HG02763 (cell line): ENCODE measurements at regions not wholly inside any gene's neighbourhood (a gene's known extent, or its start where the extent isn't known, plus 50 kb on each side); places are given as distances from the start of the nearest gene placed in this dataset.

ENCODE experiments used
- ATAC-seq: cut with Tn5 transposase; IDR thresholded peaks from one replicate; pipeline ENCODE4 v1.9.1; 2021; ENCODE audit warnings: mild to moderate bottlenecking, moderate library complexity; ENCODE audit not compliant: unreplicated experiment

DNA sequence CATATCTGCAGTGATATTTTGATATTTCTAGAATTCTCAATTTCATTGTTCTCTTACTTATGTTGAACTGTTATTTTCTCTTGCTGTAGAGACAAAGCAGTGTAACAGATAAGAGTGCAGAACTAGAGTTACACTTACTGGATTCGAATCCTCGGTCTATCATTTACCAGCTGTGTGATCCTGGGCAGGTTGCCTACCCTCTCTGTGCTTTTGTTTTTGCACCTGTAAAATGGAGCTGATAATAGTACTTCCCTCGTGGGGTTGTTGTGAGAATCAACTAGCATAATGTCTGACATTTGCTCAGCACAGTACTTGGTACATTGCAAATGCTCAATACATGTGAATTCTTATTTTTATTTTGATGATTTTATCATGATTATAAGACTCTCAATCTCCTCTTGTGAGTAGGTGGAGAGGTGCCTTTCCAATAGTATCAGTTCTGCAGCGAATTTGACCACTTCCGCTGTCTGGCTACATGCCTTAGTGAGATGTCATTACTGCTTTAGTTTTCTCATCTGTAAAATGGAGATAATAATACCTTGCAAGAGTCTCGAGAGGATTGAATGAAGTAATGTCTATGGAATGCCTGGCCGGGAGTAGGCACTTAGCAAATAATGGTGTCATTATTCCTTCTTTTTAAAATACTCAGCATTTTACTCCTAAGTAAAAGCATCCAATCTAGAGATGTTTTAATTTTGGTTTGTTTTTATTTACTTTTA is 312.2 kb upstream of the MAF start:
- no peak for ATAC-seq

DNA sequence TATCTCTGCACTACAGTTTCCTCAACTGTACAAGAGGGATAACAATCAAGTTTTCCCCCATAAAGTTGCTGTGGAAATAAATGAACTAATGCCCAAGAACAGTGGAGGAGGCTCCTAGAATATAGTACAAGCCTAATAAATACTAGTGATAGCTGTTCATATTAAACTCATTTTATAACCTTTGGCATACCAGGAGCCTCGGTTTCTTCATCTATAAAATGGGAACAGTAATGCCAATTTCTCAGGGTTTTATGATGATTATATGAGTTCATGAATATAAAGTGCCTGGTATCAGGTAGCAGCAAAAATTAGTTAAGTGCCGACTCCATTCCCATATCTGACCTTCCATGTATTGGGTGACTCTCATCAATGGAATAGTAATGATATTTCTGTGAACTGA is 311.1 kb upstream of the MAF start:
- ATAC-seq = no peak

- ATAC-seq = no peak
Measured at GRCh38 chr16:79909571-79909970, 309.0 kb upstream of the MAF start.

GRCh38 chr16:79903471-79903870 is 302.9 kb upstream of the MAF start:
- no peak for ATAC-seq

DNA sequence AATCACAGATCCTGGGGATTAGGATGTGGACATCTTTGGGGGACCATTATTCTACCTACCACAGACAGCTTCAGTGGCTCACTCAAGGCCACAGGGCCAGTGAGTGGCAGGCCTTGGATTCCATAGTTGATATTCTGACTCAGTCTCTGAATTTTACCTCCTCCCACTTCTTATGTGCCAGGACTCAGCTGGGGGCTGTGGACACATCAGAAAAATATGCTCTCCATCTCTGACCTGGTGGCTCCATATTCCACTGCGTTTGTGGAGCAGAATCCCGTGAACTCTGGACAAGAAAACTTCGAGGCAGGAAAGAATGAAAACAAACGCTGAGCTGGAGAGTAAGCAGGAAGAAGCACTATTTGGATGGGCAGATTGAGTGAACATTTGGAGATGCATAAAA is 301.8 kb upstream of the MAF start:
- ATAC-seq = no peak

DNA sequence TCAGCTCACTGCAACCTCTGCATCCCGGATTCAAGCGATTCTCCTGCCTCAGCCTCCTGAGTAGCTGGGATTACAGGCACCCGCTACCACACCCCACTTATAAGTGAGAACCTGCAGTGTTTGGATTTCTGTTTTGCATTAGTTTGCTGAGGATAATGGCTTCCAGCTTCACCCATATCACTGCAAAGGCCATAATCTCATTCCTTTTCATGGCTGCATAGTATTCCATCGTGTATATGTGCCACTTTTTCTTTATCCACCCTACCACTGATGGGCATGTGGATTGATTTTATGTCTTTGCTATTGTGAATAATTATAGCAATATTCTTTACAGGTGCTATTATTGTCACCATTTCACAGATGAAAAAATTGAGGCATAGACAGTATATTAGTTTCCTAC is 301.0 kb upstream of the MAF start:
- no peak for ATAC-seq

DNA sequence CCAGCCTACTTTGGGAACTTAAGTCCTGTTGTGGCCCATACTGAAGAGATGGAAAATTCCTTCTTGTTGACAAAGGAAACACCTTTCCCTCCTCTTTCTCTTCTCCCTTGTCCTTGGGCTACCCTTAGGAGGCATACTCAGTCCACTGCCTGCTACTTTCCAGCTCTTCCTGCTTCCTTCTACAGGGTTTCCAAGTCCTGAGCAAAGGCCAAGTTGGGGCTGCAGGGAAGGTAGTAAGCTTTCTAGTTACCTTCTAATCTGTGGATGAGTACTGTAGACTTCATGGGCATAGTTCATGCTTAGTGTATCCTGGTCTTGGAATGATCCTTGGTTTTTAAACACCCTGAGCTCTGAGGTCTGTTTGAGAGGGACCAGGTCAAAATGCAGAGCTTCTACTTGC is 299.2 kb upstream of the MAF start:
- ATAC-seq = no peak

DNA sequence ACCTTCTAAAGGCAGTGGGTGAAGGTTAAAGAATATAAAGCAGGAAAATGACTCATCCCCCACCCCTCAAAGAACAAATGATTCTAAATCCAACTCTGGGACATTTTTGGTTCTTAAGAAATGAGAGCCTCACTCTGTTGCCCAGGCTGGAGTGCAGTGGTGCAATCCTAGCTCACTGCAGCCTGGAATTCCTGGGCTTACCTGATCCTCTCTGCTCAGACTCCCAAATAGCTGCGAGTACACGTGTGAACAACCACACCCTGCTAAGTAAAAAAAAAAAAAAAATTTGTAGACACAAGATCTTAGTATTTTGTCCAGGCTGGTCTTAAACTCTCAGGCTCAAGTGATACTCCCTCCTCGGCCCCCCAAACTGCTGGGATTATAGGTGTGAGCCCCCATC is 298.8 kb upstream of the MAF start:
- no peak for ATAC-seq

DNA sequence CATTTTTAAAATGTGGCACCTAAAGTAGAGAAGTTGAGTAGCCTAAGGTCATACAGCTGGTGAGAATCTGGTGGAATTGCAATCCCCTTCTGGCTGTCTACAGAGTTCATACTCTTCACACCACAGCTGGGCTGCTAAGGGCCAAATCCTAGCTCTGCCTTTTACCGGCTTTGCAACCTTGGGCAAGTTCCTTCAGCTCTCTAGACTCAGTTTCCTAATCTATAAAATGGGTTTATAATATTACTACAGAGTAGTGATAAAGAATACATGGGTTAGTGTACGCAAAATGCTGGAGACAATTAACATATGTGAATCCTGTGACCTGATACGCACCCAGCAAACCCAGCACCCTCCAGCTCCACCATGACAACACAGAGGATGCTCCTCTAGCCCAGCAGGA is 298.2 kb upstream of the MAF start:
- no peak for ATAC-seq

DNA sequence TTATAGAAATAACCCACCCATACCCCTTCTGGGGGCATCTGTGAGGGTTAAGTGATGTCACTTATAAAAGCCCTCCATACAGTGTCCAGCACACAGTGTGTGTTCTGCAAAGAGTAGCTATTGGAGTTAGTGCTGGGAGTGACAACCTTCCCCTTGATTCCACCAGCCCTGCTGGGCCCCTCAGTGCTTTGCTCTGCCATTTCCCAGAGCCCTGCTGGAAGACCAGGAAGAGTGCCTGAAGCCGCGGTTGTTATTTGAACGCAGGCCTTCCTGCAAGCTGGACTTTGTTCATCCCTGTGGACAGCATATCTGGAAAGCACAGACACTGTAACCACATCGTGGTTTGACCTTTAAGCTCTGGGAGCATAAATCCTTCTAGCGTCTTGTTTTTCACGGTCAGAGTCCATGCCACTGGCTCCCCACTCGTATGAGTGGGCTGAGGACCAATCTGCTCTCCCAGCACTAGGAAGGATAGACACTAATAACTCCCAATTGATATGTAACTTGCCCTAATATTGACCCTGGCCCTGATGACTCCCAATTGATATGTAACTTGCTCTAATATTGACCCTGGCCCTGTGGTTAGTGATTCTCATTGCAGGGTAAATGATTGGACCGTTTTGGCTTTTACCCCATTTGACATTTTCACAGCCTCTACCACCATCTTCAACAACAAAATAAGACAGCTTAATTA is 297.1 kb upstream of the MAF start:
- no peak for ATAC-seq

DNA sequence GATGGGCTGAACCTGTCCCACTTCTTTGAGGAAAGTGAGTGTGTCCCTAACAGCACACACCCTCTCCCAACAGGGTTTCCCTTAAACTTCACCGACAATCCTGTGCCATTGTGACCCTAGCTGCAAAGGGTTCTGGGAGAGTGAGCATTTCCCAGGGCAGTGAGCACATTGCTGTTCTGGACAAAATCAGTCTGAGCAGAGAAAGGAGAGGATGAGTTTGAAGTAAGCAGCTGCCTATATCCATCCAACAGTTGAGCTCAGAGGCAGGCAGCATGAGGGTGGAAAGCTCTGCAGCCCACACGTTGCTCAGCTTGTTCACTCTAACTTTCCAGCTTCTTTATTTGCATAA is 296.5 kb upstream of the MAF start:
- no peak for ATAC-seq

DNA sequence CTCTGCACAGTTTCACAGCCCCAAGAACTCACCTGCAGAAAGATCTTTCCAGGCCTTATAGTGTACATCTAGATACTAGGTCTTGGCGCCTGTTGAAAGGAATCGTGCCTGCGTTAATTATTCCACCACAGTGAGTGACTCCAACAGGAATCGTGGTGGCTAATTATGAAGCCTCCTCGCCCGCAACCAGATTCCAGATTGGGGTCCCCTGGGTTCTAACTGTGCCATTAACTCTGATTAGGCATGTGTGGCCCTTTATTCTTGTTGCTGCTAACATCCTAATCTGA is 295.3 kb upstream of the MAF start:
- ATAC-seq = no peak

GRCh38 chr16:79895053-79895916 is 294.7 kb upstream of the MAF start:
- no peak for ATAC-seq

DNA sequence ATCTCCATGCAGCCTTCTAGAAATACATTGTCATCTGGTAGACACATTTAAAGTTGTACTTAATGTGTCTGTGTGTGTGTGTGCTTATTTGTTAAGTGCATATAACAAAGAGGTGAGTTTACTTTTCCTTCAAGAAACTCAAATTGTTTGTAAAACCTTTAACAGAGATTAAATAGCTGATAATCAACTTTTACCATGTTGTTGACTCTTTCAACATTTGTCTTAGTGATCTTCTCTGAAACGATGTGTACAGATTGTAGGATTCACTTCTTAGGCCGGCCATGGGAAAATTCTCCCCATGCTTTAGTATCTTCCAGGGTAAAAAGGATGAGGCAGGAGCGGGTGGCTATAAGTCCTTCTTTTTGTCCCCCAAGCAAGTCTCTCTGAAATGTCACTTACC is 292.9 kb upstream of the MAF start:
- ATAC-seq = no peak

GRCh38 chr16:79892278-79892677 is 291.7 kb upstream of the MAF start:
- ATAC-seq = no peak

DNA sequence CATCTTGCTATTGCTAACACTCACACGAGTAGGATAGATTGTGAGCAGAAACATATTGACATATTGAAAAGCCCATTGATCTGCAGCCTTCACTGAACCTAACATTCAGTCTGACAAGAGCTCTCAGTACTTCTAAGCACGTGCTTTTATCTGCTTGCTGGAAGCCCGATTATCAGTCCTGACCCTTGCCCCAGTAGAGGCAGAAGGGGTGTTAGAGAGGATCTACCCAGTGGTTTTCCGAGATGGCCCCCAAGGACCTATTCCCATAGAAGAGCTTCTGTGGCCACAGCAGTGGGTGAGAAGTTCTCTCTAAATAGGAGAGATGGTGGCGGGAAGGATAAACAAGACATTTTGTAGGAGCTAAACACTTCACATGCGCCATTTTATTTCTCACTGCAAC is 290.9 kb upstream of the MAF start:
- ATAC-seq = no peak

DNA sequence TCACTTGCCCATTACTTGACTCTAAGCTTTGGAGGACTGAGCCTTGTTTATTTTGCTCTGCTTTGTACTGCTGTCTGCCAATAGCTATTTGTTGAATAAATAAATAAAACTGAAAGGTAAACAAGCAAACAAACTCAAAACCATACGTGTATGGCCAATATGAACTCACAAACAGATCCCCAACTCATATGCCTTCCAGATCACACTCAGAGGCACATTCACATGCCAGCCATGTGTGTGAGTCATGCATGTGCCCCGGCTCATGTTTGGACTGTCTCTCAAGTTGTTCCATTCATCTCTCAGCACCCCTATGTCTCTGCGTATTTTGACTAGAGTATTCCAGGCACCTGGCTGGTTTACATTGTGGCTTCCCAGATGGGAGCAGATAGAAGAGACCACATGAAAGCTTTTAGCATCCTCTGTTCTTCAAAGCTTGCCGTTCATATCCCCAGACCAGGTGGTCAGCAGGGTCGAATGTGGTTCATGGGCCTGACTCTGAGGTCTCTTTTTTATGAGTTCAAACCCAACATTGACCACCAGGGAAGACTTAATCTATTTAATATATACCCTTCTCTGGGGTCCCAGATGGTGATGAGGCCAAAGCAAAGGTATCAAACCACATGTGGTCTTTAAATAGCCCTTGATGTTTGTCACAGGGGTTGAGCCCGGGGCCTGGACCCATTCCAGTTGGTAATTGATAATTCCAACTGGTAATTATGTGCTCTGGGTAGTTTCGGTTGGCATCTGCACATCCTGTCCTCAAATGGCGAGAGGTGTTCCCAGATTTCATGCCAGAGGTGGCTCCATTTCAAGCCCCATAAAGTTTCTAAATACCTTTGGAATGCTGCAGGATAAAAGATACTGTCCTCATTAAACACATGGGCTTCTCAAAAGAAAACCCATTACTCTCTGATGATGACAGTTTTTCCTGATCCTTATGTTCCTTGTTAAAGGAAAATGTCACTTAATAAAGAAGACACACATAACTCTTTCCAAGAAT is 287.3 kb upstream of the MAF start:
- no peak for ATAC-seq

- no peak for ATAC-seq
Measured at GRCh38 chr16:79885320-79885719, 284.8 kb upstream of the MAF start.

- ATAC-seq = no peak
Measured at GRCh38 chr16:79883494-79883893, 283.0 kb upstream of the MAF start.

GRCh38 chr16:79882340-79883005 is 281.9 kb upstream of the MAF start:
- ATAC-seq = no peak
